DND-41 (cell line): ENCODE measurements at regions not wholly inside any gene's neighbourhood (a gene's known extent, or its start where the extent isn't known, plus 50 kb on each side); places are given as distances from the start of the nearest gene placed in this dataset.
"Not testable (repeated sequence)": the region's sequence is repeated elsewhere in the genome, so short reads cannot be mapped to it uniquely, and the experiment has no call there.

Source experiments
- ATAC-seq: fragments of 200-7000 bp; cut with Tn5 transposase; 3 replicates; pipeline ENCODE4 v1.9.1; 2021; ENCODE audit warnings: low read depth; ENCODE audit not compliant: insufficient read depth
- DNase-seq: peaks from one replicate; pipeline ENCODE4 v3.0.0-alpha.2; 2020
- H2AFZ ChIP-seq: 2 replicates; pipeline ENCODE4 v1.6.0; 2012; ENCODE audit warnings: low read depth, low read length
- H3K27ac ChIP-seq: 2 replicates; pipeline ENCODE4 v1.5.1; 2012; ENCODE audit warnings: low read length, inconsistent platforms
- H3K27me3 ChIP-seq: fragments of 200-600 bp; sonication (generic); 2 replicates; pipeline ENCODE4 v1.6.0; 2012; ENCODE audit warnings: low read length, mild to moderate bottlenecking, inconsistent platforms; ENCODE audit not compliant: insufficient read depth, poor library complexity
- H3K36me3 ChIP-seq: 2 replicates; pipeline ENCODE4 v1.5.1; 2012; ENCODE audit warnings: low read length, inconsistent platforms; ENCODE audit not compliant: insufficient read depth
- H3K4me1 ChIP-seq: 2 replicates; pipeline ENCODE4 v1.5.1; 2012; ENCODE audit warnings: mild to moderate bottlenecking, low read length; ENCODE audit not compliant: insufficient read depth
- H3K4me2 ChIP-seq: 2 replicates; pipeline ENCODE4 v1.6.0; 2012; ENCODE audit warnings: mild to moderate bottlenecking, moderate library complexity, low read length, inconsistent platforms; ENCODE audit not compliant: insufficient read depth
- H3K4me3 ChIP-seq, 2 experiments: fragments of 200-600 bp in 1 of 2; shearing (Covaris generic) in 1 of 2; 2 replicates each; pipeline ENCODE4 v1.5.1; 2012 to 2016; ENCODE audit warnings: inconsistent platforms in 2 of 2, low read length in 2 of 2, mild to moderate bottlenecking in 2 of 2, low read depth in 1 of 2, moderate library complexity in 1 of 2
- H3K79me2 ChIP-seq: 2 replicates; pipeline ENCODE4 v1.6.0; 2012; ENCODE audit warnings: low read length, inconsistent platforms; ENCODE audit not compliant: insufficient read depth
- H3K9ac ChIP-seq: 2 replicates; pipeline ENCODE4 v1.6.0; 2012; ENCODE audit warnings: low read depth, mild to moderate bottlenecking, inconsistent platforms, low read length, moderate library complexity
- H3K9me3 ChIP-seq: 2 replicates; pipeline ENCODE4 v1.5.1; 2012; ENCODE audit warnings: low read length, moderate library complexity, mild to moderate bottlenecking, inconsistent platforms; ENCODE audit not compliant: insufficient read depth, severe bottlenecking
- H4K20me1 ChIP-seq: 2 replicates; pipeline ENCODE4 v1.6.0; 2012; ENCODE audit warnings: low read length; ENCODE audit not compliant: insufficient read depth
- EZH2 ChIP-seq: IDR thresholded peaks from 3 replicates; pipeline ENCODE4 v1.6.1; 2012; ENCODE audit warnings: borderline replicate concordance, low read depth, mild to moderate bottlenecking, moderate library complexity, low read length, inconsistent platforms; ENCODE audit not compliant: severe bottlenecking
- TF ChIP-seq, protein P1 (sequence below): IDR thresholded peaks from 2 replicates; pipeline ENCODE4 v1.5.1; 2012; ENCODE audit warnings: borderline replicate concordance, low read length, moderate library complexity, mild to moderate bottlenecking; ENCODE audit not compliant: poor library complexity, severe bottlenecking; ENCODE audit errors: extremely low read depth

DNA sequence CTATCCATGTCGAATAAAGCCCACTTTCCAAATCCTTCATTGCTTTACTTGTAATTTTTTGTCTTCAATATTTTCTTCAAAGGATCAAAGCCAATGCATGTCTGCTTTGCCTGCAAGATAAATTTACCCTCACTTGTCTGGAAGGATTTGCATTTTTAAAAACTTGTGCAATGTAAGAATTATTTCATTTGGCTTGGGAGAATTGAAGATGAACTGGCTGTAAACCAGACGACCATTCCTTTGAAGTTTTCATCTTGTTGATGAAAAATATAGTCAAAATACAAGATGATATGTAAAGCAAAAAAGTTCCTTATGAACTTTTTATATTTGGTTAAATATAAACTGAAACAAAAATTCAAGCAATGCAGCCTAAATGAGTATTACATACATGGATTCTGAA is 225.0 kb downstream of the SLITRK1 start:
- TF ChIP-seq, protein P1, sequence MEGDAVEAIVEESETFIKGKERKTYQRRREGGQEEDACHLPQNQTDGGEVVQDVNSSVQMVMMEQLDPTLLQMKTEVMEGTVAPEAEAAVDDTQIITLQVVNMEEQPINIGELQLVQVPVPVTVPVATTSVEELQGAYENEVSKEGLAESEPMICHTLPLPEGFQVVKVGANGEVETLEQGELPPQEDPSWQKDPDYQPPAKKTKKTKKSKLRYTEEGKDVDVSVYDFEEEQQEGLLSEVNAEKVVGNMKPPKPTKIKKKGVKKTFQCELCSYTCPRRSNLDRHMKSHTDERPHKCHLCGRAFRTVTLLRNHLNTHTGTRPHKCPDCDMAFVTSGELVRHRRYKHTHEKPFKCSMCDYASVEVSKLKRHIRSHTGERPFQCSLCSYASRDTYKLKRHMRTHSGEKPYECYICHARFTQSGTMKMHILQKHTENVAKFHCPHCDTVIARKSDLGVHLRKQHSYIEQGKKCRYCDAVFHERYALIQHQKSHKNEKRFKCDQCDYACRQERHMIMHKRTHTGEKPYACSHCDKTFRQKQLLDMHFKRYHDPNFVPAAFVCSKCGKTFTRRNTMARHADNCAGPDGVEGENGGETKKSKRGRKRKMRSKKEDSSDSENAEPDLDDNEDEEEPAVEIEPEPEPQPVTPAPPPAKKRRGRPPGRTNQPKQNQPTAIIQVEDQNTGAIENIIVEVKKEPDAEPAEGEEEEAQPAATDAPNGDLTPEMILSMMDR = no peak
- no peaks in the 10 kb centered on the region for H3K27me3 ChIP-seq
- no peaks in the 10 kb centered on the region for H3K36me3 ChIP-seq
- ATAC-seq (no peak), DNase-seq (no peak)
- H3K4me3 ChIP-seq = no peak overlapping the region
- no peak overlapping the region for H3K27ac ChIP-seq
- no peak overlapping the region for H2AFZ ChIP-seq
- H4K20me1 ChIP-seq = no peaks in the 10 kb centered on the region
- H3K4me1 ChIP-seq = no peaks in the 10 kb centered on the region
- H3K79me2 ChIP-seq = no peaks in the 10 kb centered on the region
- no peak overlapping the region for H3K4me2 ChIP-seq
- H3K9ac ChIP-seq = no peak overlapping the region
- H3K9me3 ChIP-seq = no peaks in the 10 kb centered on the region

DNA sequence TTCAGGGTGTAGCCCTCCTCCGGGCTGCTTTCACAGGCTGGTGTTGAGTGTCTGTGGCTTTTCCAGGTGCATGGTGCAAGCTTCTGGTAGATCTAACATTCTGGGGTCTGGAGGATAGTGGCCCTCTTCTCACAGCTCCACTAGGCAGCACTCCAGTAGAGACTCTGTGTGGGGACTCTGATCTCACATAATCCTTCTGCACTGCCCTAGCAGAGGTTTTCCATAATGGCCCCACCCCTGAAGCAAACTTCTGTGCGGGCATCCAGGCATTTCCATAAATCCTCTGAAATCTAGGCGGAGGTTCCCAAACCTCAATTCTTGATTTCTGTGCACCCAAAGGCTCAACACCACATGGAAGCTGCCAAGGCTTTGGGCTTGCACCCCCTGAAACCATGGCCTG is 239.7 kb downstream of the SLITRK1 start:
- H3K4me3 ChIP-seq, H3K27me3 ChIP-seq, H4K20me1 ChIP-seq, H3K79me2 ChIP-seq, H3K4me1 ChIP-seq, DNase-seq, H3K9ac ChIP-seq, H2AFZ ChIP-seq, H3K27ac ChIP-seq, ATAC-seq, H3K36me3 ChIP-seq, H3K4me2 ChIP-seq, H3K9me3 ChIP-seq: not testable (repeated sequence)

DNA sequence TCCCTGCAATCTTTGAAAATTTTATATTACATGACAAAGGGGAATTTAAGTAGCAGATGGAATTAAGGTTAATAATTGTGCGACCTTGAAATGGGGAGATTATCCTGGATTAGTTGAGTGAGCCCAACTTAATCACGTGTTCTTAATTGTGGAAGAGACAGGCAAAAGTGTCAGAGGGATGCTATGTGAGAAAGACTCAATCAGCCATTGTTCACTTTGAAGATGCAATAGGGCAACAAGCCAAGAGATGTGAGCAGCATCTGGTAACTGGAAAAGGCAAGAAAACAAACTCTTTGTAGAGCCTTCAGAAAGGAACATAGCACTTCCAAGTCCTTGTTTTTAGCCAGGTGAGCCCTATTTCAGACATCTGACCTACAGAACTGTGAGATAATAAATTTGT is 247.7 kb downstream of the SLITRK1 start:
- H2AFZ ChIP-seq = no peak overlapping the region
- ATAC-seq = no peak
- no peaks in the 10 kb centered on the region for H4K20me1 ChIP-seq
- TF ChIP-seq, protein P1 = no peak
- no peak for TF ChIP-seq EZH2
- DNase-seq = no peak
- H3K36me3 ChIP-seq = no peaks in the 10 kb centered on the region
- no peaks in the 10 kb centered on the region for H3K9me3 ChIP-seq
- no peaks in the 10 kb centered on the region for H3K79me2 ChIP-seq
- H3K4me1 ChIP-seq = no peaks in the 10 kb centered on the region
- no peak overlapping the region for H3K9ac ChIP-seq
- no peak overlapping the region for H3K4me3 ChIP-seq
- H3K27me3 ChIP-seq = no peaks in the 10 kb centered on the region
- no peak overlapping the region for H3K27ac ChIP-seq
- H3K4me2 ChIP-seq = no peak overlapping the region

DNA sequence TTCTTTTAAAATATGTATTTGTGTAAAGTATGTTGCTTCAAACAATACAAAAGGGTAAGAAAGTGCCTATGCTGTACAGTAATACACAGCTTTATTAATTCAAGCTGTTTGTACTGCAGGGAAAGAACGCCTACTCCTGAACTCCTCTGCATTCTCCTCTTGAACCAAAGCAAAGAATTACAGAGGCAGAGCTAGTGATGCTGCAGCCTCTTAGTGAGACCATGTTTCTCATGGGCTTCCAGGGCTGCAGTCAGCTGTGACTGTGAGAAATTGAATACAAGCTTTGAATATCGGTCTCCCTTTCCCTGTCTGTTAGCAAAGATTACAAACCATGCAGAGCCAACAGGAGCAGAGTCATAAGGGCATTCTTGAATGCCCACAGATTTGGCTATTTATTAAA is 248.5 kb downstream of the SLITRK1 start:
- no peak overlapping the region for H3K27ac ChIP-seq
- H3K9ac ChIP-seq = no peak overlapping the region
- H3K79me2 ChIP-seq = no peaks in the 10 kb centered on the region
- no peak overlapping the region for H3K4me2 ChIP-seq
- H3K27me3 ChIP-seq = no peaks in the 10 kb centered on the region
- no peaks in the 10 kb centered on the region for H3K36me3 ChIP-seq
- H2AFZ ChIP-seq = no peak overlapping the region
- TF ChIP-seq EZH2 = no peak
- TF ChIP-seq, protein P1 = no peak
- H4K20me1 ChIP-seq = no peaks in the 10 kb centered on the region
- no peaks in the 10 kb centered on the region for H3K4me1 ChIP-seq
- ATAC-seq = no peak
- H3K9me3 ChIP-seq = no peaks in the 10 kb centered on the region
- no peak for DNase-seq
- H3K4me3 ChIP-seq = no peak overlapping the region
